Karpas-422 (cell line): ENCODE measurements at regions not wholly inside any gene's neighbourhood (a gene's known extent, or its start where the extent isn't known, plus 50 kb on each side); places are given as distances from the start of the nearest gene placed in this dataset.

Experiments
- DNase-seq: peaks from one replicate; pipeline ENCODE4 v3.0.0-alpha.2; 2015
- H2AFZ ChIP-seq: fragments of 200-600 bp; sonication (generic); 2 replicates; pipeline ENCODE4 v1.6.1; 2014; ENCODE audit warnings: antibody characterized with exemption, low read length, mixed read lengths
- H3K27ac ChIP-seq: fragments of 200-600 bp; sonication (generic); 2 replicates; pipeline ENCODE4 v1.5.1; 2014; ENCODE audit warnings: mild to moderate bottlenecking, low read length, moderate library complexity
- H3K27me3 ChIP-seq: fragments of 200-600 bp; sonication (generic); 2 replicates; pipeline ENCODE4 v1.6.1; 2014; ENCODE audit warnings: low read length, mixed read lengths
- H3K36me3 ChIP-seq: fragments of 200-600 bp; sonication (generic); 2 replicates; pipeline ENCODE4 v1.6.1; 2014; ENCODE audit warnings: low read length, mixed read lengths; ENCODE audit not compliant: insufficient read depth
- H3K4me1 ChIP-seq: fragments of 200-600 bp; sonication (generic); 2 replicates; pipeline ENCODE4 v1.6.1; 2014; ENCODE audit warnings: mild to moderate bottlenecking, low read length, mixed read lengths
- H3K4me2 ChIP-seq: fragments of 200-600 bp; sonication (generic); 2 replicates; pipeline ENCODE4 v1.6.1; 2014; ENCODE audit warnings: low read length, low read depth, mild to moderate bottlenecking; ENCODE audit not compliant: poor library complexity, severe bottlenecking
- H3K4me3 ChIP-seq: fragments of 200-600 bp; sonication (generic); 2 replicates; pipeline ENCODE4 v1.5.1; 2014; ENCODE audit warnings: mild to moderate bottlenecking, antibody characterized with exemption, low read length, mixed read lengths
- H3K79me2 ChIP-seq: fragments of 200-600 bp; sonication (generic); 2 replicates; pipeline ENCODE4 v1.6.1; 2014; ENCODE audit warnings: mild to moderate bottlenecking, low read length, mixed read lengths
- H3K9ac ChIP-seq: fragments of 200-600 bp; sonication (generic); 2 replicates; pipeline ENCODE4 v1.6.0; 2014; ENCODE audit warnings: low read length
- H3K9me2 ChIP-seq: fragments of 200-600 bp; sonication (generic), shearing (Covaris generic); replicated peaks from 2 replicates; pipeline ENCODE4 v1.6.0; 2014; ENCODE audit warnings: mild to moderate bottlenecking, low read length, moderate library complexity; ENCODE audit not compliant: insufficient read depth
- H3K9me3 ChIP-seq: fragments of 300-700, 200-600 bp; sonication (generic); 2 replicates; pipeline ENCODE4 v1.6.1; 2014; ENCODE audit warnings: low read length, mixed read lengths
- H4K20me1 ChIP-seq: fragments of 200-600 bp; sonication (generic); 2 replicates; pipeline ENCODE4 v1.6.1; 2014; ENCODE audit warnings: mild to moderate bottlenecking, antibody characterized with exemption, low read length, low read depth; ENCODE audit not compliant: insufficient read depth

DNA sequence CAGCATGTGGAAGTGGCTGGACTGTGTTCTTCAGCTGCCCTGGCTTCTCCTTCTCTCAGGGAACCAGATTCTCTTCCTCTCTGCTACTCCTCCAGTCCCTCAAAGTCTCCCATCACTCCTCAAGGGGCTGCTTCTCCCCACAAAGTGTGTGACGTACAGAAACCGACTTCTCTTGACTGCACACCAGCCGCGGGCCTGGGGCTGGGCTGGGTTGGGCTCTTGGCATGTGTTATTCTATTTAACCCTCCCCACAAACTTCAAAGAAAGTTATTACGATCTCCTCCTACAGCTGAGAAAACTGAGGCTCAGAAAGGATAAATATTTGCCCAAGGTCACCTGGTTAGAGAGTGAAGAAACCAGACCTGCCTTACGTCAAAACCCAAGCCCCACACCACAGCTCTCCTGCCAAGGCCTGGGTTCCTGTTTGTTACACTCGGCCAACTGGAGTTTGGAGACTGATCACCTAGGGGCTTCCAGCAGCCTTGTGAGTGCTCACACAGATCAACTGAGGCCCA is 269.0 kb downstream of the TFCP2L1 start:
- no peak overlapping the region for H3K27ac ChIP-seq
- H3K4me2 ChIP-seq, result no peak overlapping the region
- no peaks in the 10 kb centered on the region for H3K9me2 ChIP-seq
- H2AFZ ChIP-seq, result no peak overlapping the region
- no peak overlapping the region for H3K9ac ChIP-seq
- no peaks in the 10 kb centered on the region for H3K9me3 ChIP-seq
- H4K20me1 ChIP-seq, result no peaks in the 10 kb centered on the region
- H3K4me3 ChIP-seq, result no peak overlapping the region
- no peaks in the 10 kb centered on the region for H3K36me3 ChIP-seq
- H3K4me1 ChIP-seq, result no peaks in the 10 kb centered on the region
- no peaks in the 10 kb centered on the region for H3K79me2 ChIP-seq
- DNase-seq, result no peak
- H3K27me3 ChIP-seq, result no peaks in the 10 kb centered on the region

DNA sequence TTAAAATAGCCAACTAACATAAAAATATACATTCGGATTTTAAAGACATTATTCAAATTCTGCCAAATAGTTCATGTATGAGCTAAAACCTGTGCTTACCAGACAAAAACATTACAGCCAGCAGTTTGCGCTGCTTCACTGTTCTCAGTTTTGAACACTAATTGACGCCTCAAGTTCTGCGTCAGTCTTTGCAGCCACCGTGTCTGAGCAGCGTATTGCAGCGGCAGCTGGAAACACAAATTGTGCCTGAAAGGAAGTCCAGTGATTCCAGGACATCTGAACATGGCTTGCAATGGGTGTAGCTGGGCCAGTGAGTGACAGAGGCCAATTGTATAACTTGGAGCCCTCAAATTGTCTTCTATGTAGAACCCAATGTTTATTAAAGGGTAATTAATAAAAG is 267.6 kb downstream of the TFCP2L1 start:
- H3K27ac ChIP-seq, result no peak overlapping the region
- H3K9ac ChIP-seq, result no peak overlapping the region
- H3K36me3 ChIP-seq, result no peaks in the 10 kb centered on the region
- no peak overlapping the region for H3K4me3 ChIP-seq
- H3K4me2 ChIP-seq, result no peak overlapping the region
- no peaks in the 10 kb centered on the region for H3K4me1 ChIP-seq
- no peak overlapping the region for H2AFZ ChIP-seq
- no peaks in the 10 kb centered on the region for H3K79me2 ChIP-seq
- no peaks in the 10 kb centered on the region for H4K20me1 ChIP-seq
- H3K9me3 ChIP-seq, result no peaks in the 10 kb centered on the region
- DNase-seq, result no peak
- no peaks in the 10 kb centered on the region for H3K9me2 ChIP-seq
- H3K27me3 ChIP-seq, result no peaks in the 10 kb centered on the region

DNA sequence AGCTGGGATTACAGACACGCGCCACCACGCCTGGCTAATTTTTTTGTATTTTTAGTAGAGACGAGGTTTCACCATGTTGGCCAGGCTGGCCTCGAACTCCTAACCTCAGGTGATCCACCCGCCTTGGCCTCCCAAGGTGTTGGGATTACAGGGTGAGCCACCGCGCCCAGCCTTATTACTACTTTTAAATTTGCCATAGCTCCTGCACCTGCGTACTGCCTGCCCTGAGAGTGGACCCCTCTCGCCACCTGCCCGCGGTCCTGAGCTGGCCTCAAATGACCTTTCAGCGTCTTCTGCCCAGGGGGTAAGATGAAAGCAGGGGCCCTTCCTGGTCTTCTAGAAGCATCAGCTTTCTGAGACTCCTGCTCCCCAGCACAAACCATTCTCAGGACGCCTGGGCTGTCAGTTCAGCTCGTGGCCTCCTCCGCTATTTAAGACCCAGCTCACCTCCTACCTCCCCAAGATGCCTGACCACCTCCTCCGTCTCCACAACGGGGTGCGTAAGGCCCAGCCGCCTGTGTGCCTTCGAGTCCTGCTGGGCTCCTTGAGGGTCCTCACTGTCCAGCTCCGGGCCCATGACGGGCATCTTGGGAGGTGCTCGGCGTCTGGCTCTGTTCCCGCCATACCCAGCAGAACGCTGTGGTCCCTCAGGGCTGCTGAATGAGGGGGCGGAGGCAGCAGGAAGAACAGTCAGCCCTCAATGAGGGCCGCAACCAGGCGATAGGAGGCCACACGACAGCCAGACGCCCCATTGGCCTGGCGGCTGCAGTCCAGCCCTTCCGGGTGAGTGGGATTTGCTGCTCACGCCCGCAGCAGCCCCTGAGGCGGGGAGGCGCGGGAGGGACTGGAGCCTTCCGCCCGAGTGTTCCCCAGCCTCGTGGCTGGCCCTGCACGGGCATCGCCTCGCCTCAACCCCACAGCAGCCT is 266.6 kb downstream of the TFCP2L1 start:
- H3K4me2 ChIP-seq, result no peak overlapping the region

DNA sequence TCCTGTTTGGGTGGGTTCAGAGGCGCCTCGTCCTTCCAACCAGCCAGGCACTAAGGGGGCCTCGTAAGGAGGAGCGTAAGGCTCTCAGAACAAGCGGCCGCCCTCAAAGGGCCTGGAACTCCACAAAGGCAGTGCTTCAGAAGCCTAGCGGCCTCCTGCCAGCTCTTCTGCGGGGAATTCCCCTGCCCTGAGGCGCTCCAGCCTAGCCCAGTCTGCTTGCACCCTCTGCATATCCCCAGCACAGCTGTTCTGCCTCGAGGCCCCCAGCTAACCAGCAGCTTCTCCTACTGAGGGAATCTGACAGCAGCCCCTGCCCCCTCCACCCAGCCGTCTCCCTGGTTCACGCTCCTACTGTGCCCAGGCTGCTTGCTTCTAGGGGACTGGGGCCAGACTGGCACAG is 265.9 kb downstream of the TFCP2L1 start:
- Histone ChIP-seq H3K9ac (no peak overlapping the region), H3K4me3 (no peak overlapping the region), H3K9me3 (no peaks in the 10 kb centered on the region), H3K4me1 (no peaks in the 10 kb centered on the region), H3K27ac (no peak overlapping the region), H3K4me2 (no peak overlapping the region), H3K79me2 (no peaks in the 10 kb centered on the region), H4K20me1 (no peaks in the 10 kb centered on the region), H3K27me3 (no peaks in the 10 kb centered on the region), H2AFZ (no peak overlapping the region), H3K9me2 (no peaks in the 10 kb centered on the region), H3K36me3 (no peaks in the 10 kb centered on the region)
- DNase-seq, result no peak

More for the DNA sequence above, 266.6 kb downstream of the TFCP2L1 start:
- Histone ChIP-seq H2AFZ (no peak overlapping the region), H3K36me3 (no peaks in the 10 kb centered on the region), H3K4me3 (no peak overlapping the region), H3K27me3 (no peaks in the 10 kb centered on the region), H3K9ac (no peak overlapping the region), H3K4me1 (no peaks in the 10 kb centered on the region), H3K79me2 (no peaks in the 10 kb centered on the region), H4K20me1 (no peaks in the 10 kb centered on the region), H3K9me3 (no peaks in the 10 kb centered on the region), H3K27ac (no peak overlapping the region), H3K9me2 (no peaks in the 10 kb centered on the region)
- no peak for DNase-seq

DNA sequence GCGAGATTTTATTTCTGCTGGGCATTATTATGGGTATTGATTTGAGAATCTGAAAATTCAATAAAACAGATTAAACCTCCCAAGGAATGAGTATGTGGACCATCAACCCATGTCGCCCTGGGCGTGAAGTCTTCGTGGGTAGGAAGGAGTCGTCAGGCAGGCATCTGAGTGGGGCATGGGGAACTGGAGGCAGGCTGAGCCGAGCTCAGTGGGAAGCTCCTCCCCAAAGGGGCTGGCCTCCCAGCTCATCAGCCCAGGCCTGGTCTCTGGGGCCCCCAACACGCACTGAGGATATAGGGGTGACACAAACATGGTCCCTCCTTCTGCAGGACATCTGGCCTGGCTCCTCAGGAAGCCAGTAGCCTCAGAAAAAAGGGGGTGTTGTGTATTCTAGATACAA is 265.2 kb downstream of the TFCP2L1 start:
- peak; percentile 44 for DNase-seq
- Histone ChIP-seq H3K4me3 (no peak overlapping the region), H3K9ac (no peak overlapping the region), H3K9me3 (no peaks in the 10 kb centered on the region), H3K27ac (no peak overlapping the region), H3K36me3 (no peaks in the 10 kb centered on the region), H4K20me1 (no peaks in the 10 kb centered on the region), H2AFZ (no peak overlapping the region), H3K9me2 (no peaks in the 10 kb centered on the region), H3K4me2 (no peak overlapping the region), H3K4me1 (no peaks in the 10 kb centered on the region), H3K79me2 (no peaks in the 10 kb centered on the region), H3K27me3 (no peaks in the 10 kb centered on the region)

DNA sequence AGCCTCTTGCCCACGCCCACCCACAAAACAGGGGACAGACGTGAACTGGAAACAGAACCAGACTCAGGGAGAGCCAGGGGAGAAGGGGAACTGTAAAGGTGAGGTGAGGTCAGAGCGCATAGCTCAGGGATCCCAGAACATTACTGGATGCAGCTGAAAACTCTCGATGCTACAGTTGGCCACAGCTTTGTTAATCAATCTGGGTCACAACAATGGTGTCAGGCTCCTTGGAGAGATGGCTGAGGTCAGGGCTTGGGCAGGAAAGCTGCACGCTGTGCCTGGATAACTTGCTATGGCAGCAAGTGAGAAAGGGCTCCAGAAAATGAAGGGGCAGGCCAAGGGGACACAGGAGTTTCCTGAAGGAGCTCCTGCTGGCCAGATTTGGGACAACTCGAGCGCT is 263.3 kb downstream of the TFCP2L1 start:
- no peaks in the 10 kb centered on the region for H3K9me3 ChIP-seq
- H3K4me1 ChIP-seq, result no peaks in the 10 kb centered on the region
- H3K27ac ChIP-seq, result no peak overlapping the region
- H3K79me2 ChIP-seq, result no peaks in the 10 kb centered on the region
- H3K4me3 ChIP-seq, result no peak overlapping the region
- no peaks in the 10 kb centered on the region for H3K36me3 ChIP-seq
- H3K27me3 ChIP-seq, result no peaks in the 10 kb centered on the region
- no peaks in the 10 kb centered on the region for H3K9me2 ChIP-seq
- no peaks in the 10 kb centered on the region for H4K20me1 ChIP-seq
- DNase-seq, result no peak
- H3K4me2 ChIP-seq, result no peak overlapping the region
- no peak overlapping the region for H3K9ac ChIP-seq
- no peak overlapping the region for H2AFZ ChIP-seq

DNA sequence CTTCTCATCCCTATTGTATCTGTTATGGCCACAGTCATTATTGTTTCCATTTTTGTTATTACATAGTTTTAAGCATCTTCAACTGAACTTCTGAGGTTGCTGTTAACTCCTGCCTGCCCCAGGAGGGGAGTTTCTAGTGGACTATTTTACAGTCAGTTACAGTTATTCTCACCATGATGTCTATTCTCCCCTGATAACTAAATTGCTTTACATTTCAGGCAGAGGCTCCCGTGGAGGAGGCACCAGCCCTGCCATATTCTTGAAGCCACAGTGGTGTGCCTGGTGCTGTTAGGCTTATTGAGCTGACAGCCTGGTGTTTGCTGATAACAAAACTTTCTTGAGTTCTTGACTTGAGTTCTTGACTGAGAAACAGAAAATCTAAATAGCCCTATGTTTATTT is 256.4 kb downstream of the TFCP2L1 start:
- Histone ChIP-seq H3K79me2 (no peaks in the 10 kb centered on the region), H3K9ac (no peak overlapping the region), H2AFZ (no peak overlapping the region), H3K27me3 (no peaks in the 10 kb centered on the region), H3K4me2 (no peak overlapping the region), H3K4me1 (no peaks in the 10 kb centered on the region), H3K9me2 (no peaks in the 10 kb centered on the region), H3K36me3 (no peaks in the 10 kb centered on the region), H3K9me3 (no peaks in the 10 kb centered on the region), H3K4me3 (no peak overlapping the region), H4K20me1 (no peaks in the 10 kb centered on the region), H3K27ac (no peak overlapping the region)
- no peak for DNase-seq

DNA sequence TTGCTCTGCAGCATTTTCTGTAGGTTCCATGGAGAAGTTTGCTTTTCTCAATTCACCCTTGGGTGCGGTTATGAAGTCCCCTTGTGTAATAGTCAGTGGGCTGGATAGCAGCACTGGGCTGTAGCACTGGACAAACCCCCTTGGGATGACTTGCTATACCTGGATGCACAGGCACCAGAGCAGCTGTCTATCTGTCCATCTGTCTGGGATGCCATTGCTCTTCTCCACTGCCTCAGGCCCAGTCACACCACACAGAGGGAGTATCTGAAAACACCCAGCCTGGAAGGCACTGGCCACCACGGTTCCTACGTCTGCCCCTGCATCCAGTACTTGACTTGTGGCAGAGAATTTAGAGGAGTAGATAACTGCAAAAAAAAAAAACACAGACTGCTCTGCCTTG is 254.5 kb downstream of the TFCP2L1 start:
- H3K27me3 ChIP-seq, result no peaks in the 10 kb centered on the region
- no peaks in the 10 kb centered on the region for H3K9me2 ChIP-seq
- H3K9ac ChIP-seq, result no peak overlapping the region
- no peaks in the 10 kb centered on the region for H3K79me2 ChIP-seq
- H3K27ac ChIP-seq, result no peak overlapping the region
- H4K20me1 ChIP-seq, result no peaks in the 10 kb centered on the region
- no peak overlapping the region for H3K4me3 ChIP-seq
- no peaks in the 10 kb centered on the region for H3K36me3 ChIP-seq
- no peak overlapping the region for H3K4me2 ChIP-seq
- no peaks in the 10 kb centered on the region for H3K4me1 ChIP-seq
- no peak overlapping the region for H2AFZ ChIP-seq
- H3K9me3 ChIP-seq, result no peaks in the 10 kb centered on the region
- DNase-seq, result no peak
